Activated B cell treated with CpG ODN at 0.5 μM for 24 hours (primary cell): ENCODE measurements at regions not wholly inside any gene's neighbourhood (a gene's known extent, or its start where the extent isn't known, plus 50 kb on each side); places are given as distances from the start of the nearest gene placed in this dataset.

Experiments
- ATAC-seq: fragments of 200-7000 bp; cut with Tn5 transposase; one replicate; pipeline ENCODE4 v1.10.0; 2021; ENCODE audit warnings: low read depth, mild to moderate bottlenecking, moderate library complexity
- CTCF ChIA-PET: fragments of 350-600 bp; sonication (Branson Sonifier 250); formaldehyde crosslinking; loops from one replicate; lab custom pipeline; 2021; ENCODE audit warnings: antibody characterized with exemption; lab: Charles Lee
- POLR2A ChIA-PET: fragments of 350-600 bp; sonication (Branson Sonifier 250); formaldehyde crosslinking; loops from one replicate; lab custom pipeline; 2021; ENCODE audit warnings: antibody characterized with exemption; lab: Charles Lee
- DNase-seq: peaks from one replicate; pipeline ENCODE4 v3.0.0; 2022
- H3K27ac Mint-ChIP-seq: one replicate; pipeline ENCODE4 v1.8.0; 2020; ENCODE audit warnings: mixed read lengths
- H3K27me3 Mint-ChIP-seq: one replicate; pipeline ENCODE4 v1.8.0; 2021; ENCODE audit warnings: mixed read lengths
- H3K36me3 Mint-ChIP-seq: one replicate; pipeline ENCODE4 v1.8.0; 2021; ENCODE audit warnings: low read depth, mixed read lengths
- H3K4me1 Mint-ChIP-seq: one replicate; pipeline ENCODE4 v1.8.0; 2021; ENCODE audit warnings: mixed read lengths
- H3K4me3 Mint-ChIP-seq: one replicate; pipeline ENCODE4 v1.8.0; 2020; ENCODE audit warnings: mild to moderate bottlenecking, mixed read lengths
- H3K9me3 Mint-ChIP-seq: one replicate; pipeline ENCODE4 v1.8.0; 2020; ENCODE audit warnings: mixed read lengths
- intact Hi-C: fragments of 100-400 bp; cut with micrococcal nuclease; formaldehyde crosslinking; loops from one replicate; pipeline ENCODE4 v1.15.1; 2024
- TF ChIP-seq, protein P1 (sequence below): fragments of 200-600 bp; IDR thresholded peaks from one replicate; pipeline ENCODE4 v1.8.0; 2022; ENCODE audit warnings: antibody characterized with exemption, mild to moderate bottlenecking

GRCh38 chr18:1526991-1527390 lies 622.3 kb downstream of the ADCYAP1 start:
- Mint-ChIP-seq H3K4me1 (no peaks in the 10 kb centered on the region), H3K36me3 (no peaks in the 10 kb centered on the region), H3K27me3 (no peaks in the 10 kb centered on the region), H3K4me3 (no peak overlapping the region), H3K9me3 (peaks cover 2% of the 10 kb centered on the region), H3K27ac (no peak overlapping the region)
- intact Hi-C loops: no loop called here
- CTCF ChIA-PET: no interaction called here
- no peak for ATAC-seq
- TF ChIP-seq, protein P1, sequence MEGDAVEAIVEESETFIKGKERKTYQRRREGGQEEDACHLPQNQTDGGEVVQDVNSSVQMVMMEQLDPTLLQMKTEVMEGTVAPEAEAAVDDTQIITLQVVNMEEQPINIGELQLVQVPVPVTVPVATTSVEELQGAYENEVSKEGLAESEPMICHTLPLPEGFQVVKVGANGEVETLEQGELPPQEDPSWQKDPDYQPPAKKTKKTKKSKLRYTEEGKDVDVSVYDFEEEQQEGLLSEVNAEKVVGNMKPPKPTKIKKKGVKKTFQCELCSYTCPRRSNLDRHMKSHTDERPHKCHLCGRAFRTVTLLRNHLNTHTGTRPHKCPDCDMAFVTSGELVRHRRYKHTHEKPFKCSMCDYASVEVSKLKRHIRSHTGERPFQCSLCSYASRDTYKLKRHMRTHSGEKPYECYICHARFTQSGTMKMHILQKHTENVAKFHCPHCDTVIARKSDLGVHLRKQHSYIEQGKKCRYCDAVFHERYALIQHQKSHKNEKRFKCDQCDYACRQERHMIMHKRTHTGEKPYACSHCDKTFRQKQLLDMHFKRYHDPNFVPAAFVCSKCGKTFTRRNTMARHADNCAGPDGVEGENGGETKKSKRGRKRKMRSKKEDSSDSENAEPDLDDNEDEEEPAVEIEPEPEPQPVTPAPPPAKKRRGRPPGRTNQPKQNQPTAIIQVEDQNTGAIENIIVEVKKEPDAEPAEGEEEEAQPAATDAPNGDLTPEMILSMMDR: no peak
- POLR2A ChIA-PET: no interaction called here
- no peak for DNase-seq

DNA sequence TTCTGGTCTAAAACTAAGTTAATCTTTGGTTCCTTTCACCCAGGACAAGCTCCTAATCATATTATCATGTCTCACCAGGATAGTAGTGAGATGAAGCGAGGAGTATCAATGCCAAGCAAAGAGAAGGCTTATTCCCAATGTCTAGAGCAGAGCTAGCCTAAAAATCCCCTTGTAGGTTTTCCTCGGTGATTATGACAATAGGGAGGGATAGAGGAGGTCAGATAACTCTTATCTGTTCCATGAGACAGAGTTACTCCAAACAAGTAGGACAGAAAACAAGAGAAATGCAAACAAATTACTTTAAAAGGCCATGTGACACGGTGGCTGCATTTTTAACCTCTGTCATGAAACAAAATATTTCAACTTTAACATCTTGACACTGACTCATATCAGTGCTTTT lies 623.1 kb downstream of the ADCYAP1 start:
- Mint-ChIP-seq H3K9me3 (peaks cover 2% of the 10 kb centered on the region), H3K4me1 (no peaks in the 10 kb centered on the region), H3K4me3 (no peak overlapping the region), H3K36me3 (no peaks in the 10 kb centered on the region), H3K27me3 (no peaks in the 10 kb centered on the region), H3K27ac (no peak overlapping the region)
- no peak for DNase-seq
- intact Hi-C loops: no loop called here
- POLR2A ChIA-PET: no interaction called here
- CTCF ChIA-PET: no interaction called here
- ATAC-seq: no peak
- TF ChIP-seq, protein P1: no peak

DNA sequence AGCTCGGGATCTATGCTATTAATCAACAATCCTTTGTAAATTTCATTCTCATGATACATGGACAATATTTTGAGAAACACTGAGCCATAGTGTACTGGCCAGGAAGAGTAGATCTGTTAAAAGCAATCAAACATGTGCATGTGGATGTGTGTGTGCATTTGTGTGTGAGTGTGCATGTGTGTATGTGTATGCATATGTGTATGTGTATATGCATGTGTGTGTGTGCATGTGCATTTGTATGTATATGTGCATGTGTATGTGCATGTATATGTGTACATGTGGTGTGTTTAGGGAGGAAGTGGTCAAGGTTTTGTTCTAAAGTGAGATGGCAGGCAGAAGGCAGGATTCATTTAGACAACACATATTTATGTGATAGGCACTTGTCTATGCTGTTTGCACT lies 623.8 kb downstream of the ADCYAP1 start:
- Mint-ChIP-seq H3K36me3 (no peaks in the 10 kb centered on the region), H3K4me1 (no peaks in the 10 kb centered on the region), H3K27me3 (no peaks in the 10 kb centered on the region), H3K9me3 (peaks cover 2% of the 10 kb centered on the region), H3K4me3 (no peak overlapping the region), H3K27ac (no peak overlapping the region)
- ChIA-PET CTCF (no interaction called here), POLR2A (no interaction called here)
- ATAC-seq (no peak), DNase-seq (no peak)
- intact Hi-C loops: no loop called here
- TF ChIP-seq, protein P1: no peak

DNA sequence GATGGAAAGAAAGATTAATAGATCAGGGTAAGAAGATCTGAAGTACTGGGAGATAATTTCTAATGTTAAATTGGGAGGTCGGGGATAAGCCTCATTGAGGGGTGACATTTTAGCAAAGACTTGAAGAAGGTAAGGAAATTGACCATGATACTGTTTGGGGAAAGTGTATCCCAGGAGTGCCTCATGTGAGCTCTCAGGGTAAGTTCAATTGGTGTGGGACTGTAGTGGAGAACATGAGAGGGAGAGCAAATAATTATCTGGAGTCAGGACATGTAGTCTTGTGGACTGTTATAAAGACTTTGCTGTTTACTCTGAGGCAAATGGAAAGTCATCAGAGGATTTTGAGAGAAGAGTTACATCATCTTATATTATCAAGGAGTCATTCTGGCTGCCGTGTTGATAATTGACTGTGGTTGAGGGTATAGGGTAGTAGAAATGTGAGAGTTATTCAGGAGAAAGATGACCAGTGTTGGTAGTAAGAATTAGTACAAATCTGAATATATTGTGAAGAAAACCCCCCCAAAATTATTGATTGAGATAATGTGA lies 624.4 kb downstream of the ADCYAP1 start:
- Mint-ChIP-seq H3K36me3 (no peaks in the 10 kb centered on the region), H3K27ac (no peak overlapping the region), H3K4me3 (no peak overlapping the region), H3K9me3 (peaks cover 2% of the 10 kb centered on the region), H3K4me1 (no peaks in the 10 kb centered on the region), H3K27me3 (no peaks in the 10 kb centered on the region)
- DNase-seq (no peak), ATAC-seq (no peak)
- TF ChIP-seq, protein P1: no peak
- intact Hi-C loops: no loop called here
- POLR2A ChIA-PET: no interaction called here
- CTCF ChIA-PET: no interaction called here

DNA sequence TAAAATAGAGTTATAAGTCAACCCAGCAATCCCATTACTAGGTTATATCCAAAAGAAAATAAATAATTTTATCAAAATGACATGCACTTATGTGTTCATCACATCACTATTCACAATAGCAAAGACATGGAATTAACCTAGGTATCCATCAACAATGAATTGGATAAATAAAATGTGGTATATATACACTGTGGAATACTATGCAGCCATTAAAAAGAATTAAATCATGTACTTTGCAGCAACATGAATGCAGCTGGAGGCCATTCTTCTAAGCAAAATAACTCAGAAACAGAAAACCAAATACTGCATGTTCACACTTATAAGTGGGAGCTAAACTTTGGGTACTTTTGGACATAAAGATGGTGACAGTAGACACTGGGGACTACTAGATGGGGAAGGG lies 626.0 kb downstream of the ADCYAP1 start:
- H3K9me3 Mint-ChIP-seq: peaks cover 2% of the 10 kb centered on the region
- no peaks in the 10 kb centered on the region for H3K4me1 Mint-ChIP-seq
- no peaks in the 10 kb centered on the region for H3K27me3 Mint-ChIP-seq
- ChIA-PET POLR2A (no interaction called here), CTCF (no interaction called here)
- intact Hi-C loops: no loop called here
- no peak overlapping the region for H3K4me3 Mint-ChIP-seq
- no peak overlapping the region for H3K27ac Mint-ChIP-seq
- no peak for ATAC-seq
- no peaks in the 10 kb centered on the region for H3K36me3 Mint-ChIP-seq
- TF ChIP-seq, protein P1: no peak
- DNase-seq: no peak
